ENCODE measurements at regions not wholly inside any gene's neighbourhood (a gene's known extent, or its start where the extent isn't known, plus 50 kb on each side); places are given as distances from the start of the nearest gene placed in this dataset.

GRCh38 chr7:113521468-113521867, 397.3 kb downstream of the PPP1R3A start:
- TF ChIP-seq CTCF (IDR thresholded peaks at IDR 0.05) (no peak), POLR2A (IDR thresholded peaks at IDR 0.05) (no peak), EP300 (IDR thresholded peaks at IDR 0.05) (no peak)
